Thoracic aorta (tissue), 2 donors: ENCODE measurements at regions not wholly inside any gene's neighbourhood (a gene's known extent, or its start where the extent isn't known, plus 50 kb on each side); places are given as distances from the start of the nearest gene placed in this dataset.

Experiments used
- ATAC-seq: fragments of 150-250 bp; one replicate; pipeline ENCODE4 v1.8.0; 2017; ENCODE audit warnings: low read depth; ENCODE audit not compliant: insufficient number of reproducible peaks, low FRiP score
- DNase-seq: peaks from one replicate; pipeline ENCODE4 v3.0.0-alpha.2; 2020; ENCODE audit warnings: low spot score
- H3K27ac ChIP-seq, 2 donors: fragments of 200-600 bp; sonication (generic); 1 replicate in 1 of 2; 2 replicates in 1 of 2; pipeline ENCODE4 v1.5.1; 2016; ENCODE audit warnings: mild to moderate bottlenecking in 2 of 2, moderate library complexity in 2 of 2
- H3K27me3 ChIP-seq: fragments of 200-600 bp; sonication (generic); replicated peaks from 2 replicates; pipeline ENCODE4 v1.6.0; 2016; ENCODE audit warnings: mild to moderate bottlenecking; ENCODE audit not compliant: insufficient read depth
- H3K36me3 ChIP-seq: fragments of 200-600 bp; sonication (generic); one replicate; pipeline ENCODE4 v1.5.1; 2016
- H3K4me1 ChIP-seq, 2 donors: fragments of 200-600 bp; sonication (generic); 1 replicate in 1 of 2; 2 replicates in 1 of 2; pipeline versions ENCODE4 v1.5.1 to v1.6.0; 2016; ENCODE audit warnings: low read depth in 2 of 2, mild to moderate bottlenecking in 1 of 2; ENCODE audit not compliant: control insufficient read depth in 1 of 2
- H3K4me3 ChIP-seq: fragments of 200-600 bp; sonication (generic); 2 replicates; pipeline ENCODE4 v1.5.1; 2016; ENCODE audit warnings: mild to moderate bottlenecking
- H3K9me3 ChIP-seq: fragments of 200-600 bp; sonication (generic); 2 replicates; pipeline ENCODE4 v1.5.1; 2016
- TF ChIP-seq, protein P1 (sequence below): fragments of 200-600 bp; sonication (generic); IDR thresholded peaks from one replicate; pipeline ENCODE4 v1.5.1; 2019; ENCODE audit warnings: antibody characterized with exemption

DNA sequence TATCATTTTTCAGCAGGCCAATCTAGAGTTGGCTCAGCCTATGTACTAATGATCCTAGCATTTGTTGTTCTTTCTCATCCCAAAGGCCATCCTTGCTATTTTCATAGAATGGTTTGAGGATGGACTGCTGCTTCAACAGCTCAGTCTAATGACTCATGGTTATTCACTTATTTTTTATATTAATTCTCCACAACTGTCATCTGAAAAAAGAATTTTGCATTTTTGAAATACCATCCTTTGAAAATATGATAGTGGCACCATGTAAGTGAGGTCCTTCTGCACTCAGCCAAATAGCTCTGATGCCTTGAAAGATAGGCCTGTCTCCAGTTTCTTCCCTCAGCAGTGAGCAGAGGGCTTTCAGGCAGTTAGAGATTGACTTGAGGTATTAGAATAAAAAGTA lies 377.5 kb downstream of the LMO4 start:
- no peaks in the 10 kb centered on the region for H3K4me1 ChIP-seq
- no peak for DNase-seq
- ATAC-seq: no peak
- H3K27me3 ChIP-seq: no peaks in the 10 kb centered on the region
- no peaks in the 10 kb centered on the region for H3K36me3 ChIP-seq
- TF ChIP-seq, protein P1, sequence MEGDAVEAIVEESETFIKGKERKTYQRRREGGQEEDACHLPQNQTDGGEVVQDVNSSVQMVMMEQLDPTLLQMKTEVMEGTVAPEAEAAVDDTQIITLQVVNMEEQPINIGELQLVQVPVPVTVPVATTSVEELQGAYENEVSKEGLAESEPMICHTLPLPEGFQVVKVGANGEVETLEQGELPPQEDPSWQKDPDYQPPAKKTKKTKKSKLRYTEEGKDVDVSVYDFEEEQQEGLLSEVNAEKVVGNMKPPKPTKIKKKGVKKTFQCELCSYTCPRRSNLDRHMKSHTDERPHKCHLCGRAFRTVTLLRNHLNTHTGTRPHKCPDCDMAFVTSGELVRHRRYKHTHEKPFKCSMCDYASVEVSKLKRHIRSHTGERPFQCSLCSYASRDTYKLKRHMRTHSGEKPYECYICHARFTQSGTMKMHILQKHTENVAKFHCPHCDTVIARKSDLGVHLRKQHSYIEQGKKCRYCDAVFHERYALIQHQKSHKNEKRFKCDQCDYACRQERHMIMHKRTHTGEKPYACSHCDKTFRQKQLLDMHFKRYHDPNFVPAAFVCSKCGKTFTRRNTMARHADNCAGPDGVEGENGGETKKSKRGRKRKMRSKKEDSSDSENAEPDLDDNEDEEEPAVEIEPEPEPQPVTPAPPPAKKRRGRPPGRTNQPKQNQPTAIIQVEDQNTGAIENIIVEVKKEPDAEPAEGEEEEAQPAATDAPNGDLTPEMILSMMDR: no peak
- peaks cover 13% of the 10 kb centered on the region for H3K9me3 ChIP-seq
- H3K27ac ChIP-seq: no peak overlapping the region
- H3K4me3 ChIP-seq: no peak overlapping the region

DNA sequence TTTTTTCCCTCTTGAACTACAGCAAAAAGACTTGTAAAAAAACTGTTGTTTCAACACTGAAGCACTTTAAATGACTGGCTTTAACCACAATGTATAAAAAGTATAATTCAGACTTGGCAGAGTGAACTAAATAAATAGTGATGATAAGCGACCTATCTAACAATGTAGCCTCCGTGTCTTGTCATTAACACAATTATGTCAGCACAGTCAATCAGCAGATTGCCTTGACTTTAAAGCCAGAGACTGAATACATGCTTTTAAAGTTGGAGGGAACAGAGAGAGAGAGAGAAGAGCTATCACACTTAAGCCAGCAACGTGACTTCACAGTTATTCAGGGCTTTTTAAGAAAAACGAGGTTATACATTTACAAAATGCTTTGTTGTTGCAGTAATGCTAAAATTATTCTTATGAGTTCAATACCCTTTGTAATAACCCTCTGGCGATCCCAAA lies 378.1 kb downstream of the LMO4 start:
- H3K27ac ChIP-seq: no peak overlapping the region
- H3K9me3 ChIP-seq: peaks cover 12% of the 10 kb centered on the region
- DNase-seq: no peak
- H3K27me3 ChIP-seq: no peaks in the 10 kb centered on the region
- no peaks in the 10 kb centered on the region for H3K4me1 ChIP-seq
- TF ChIP-seq, protein P1: no peak
- no peak overlapping the region for H3K4me3 ChIP-seq
- ATAC-seq: no peak
- H3K36me3 ChIP-seq: no peaks in the 10 kb centered on the region

DNA sequence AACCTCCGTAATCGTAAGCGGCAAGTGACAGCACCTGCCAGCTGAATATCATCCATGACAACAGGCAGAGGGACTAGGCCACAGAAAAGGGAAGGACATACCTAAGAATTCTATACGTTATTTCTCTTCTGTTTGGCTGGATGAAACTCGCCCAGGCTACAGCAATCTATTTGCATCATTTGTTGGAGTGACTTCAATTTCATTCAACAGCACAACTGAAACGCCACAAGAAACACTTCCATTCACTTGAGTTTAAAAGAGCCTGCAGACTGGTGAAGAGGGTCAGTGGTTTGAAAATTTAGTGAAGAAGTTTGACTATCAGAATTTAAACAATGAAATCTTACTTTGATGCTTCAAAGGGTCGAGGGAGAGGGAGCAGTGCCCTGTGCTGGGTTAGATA lies 378.7 kb downstream of the LMO4 start:
- Histone ChIP-seq H3K27me3 (no peaks in the 10 kb centered on the region), H3K9me3 (peaks cover 6% of the 10 kb centered on the region), H3K4me3 (no peak overlapping the region), H3K4me1 (no peaks in the 10 kb centered on the region), H3K27ac (no peak overlapping the region), H3K36me3 (no peaks in the 10 kb centered on the region)
- TF ChIP-seq, protein P1: no peak
- ATAC-seq: no peak
- DNase-seq: no peak

DNA sequence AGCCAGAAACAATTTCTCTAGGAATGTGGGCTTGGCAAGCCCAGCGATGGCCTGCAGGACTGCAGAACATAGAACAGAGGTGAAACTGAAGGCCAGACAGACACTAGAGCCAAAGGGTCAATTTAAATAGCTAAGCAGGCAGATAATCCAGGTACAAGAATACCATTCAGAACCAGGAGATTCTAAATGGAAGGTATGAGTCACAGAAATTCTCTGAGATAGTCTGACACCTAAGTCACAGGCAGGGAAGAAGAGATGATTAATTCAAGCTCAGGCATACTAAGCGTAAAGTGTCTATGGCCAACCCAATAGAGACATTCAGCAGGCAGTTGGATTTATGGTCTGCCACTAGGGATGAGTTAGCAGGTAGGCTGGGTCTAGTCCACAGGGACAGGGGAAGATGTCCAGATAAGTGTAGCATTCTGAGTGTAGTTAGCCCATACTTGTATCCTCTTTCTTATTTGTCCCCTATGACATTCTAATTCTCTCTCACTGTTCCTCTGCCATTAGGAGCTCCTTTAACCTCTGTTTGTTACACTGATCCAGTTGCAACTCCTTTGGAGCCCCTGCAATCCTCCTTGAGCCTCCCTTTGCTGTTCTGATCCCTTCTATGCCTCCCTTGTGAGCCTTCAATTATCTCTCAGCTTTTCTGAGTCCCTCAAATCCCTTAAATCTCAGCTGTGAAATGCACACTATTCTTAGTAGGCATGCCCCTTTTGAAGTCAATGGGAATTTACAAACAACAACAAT lies 383.8 kb downstream of the LMO4 start:
- Histone ChIP-seq H3K4me3 (no peak overlapping the region), H3K4me1 (no peaks in the 10 kb centered on the region), H3K36me3 (no peaks in the 10 kb centered on the region), H3K27me3 (no peaks in the 10 kb centered on the region), H3K9me3 (no peaks in the 10 kb centered on the region), H3K27ac (no peak overlapping the region)
- ATAC-seq (no peak), DNase-seq (no peak)
- TF ChIP-seq, protein P1: no peak

DNA sequence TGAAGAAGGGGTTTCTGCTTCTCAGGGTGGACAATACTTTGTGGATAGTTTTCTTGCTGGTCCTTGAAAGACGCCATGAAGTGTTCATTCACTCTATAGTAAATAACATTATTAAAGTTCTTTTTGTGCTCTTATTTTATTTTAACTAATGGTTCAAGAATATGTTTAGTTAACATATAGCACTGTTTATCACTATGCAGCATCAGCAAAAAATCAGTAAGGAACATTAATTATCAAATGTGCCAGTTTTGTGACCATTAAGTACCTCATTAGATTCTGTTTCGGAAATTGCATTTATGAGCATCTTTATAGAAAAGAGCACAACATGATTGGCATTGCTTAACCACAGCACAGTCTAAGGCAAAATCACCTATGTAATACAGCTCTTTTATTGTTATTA lies 385.6 kb downstream of the LMO4 start:
- H3K9me3 ChIP-seq: no peaks in the 10 kb centered on the region
- no peak for ATAC-seq
- TF ChIP-seq, protein P1: no peak
- no peaks in the 10 kb centered on the region for H3K27me3 ChIP-seq
- H3K36me3 ChIP-seq: no peaks in the 10 kb centered on the region
- DNase-seq: no peak
- no peak overlapping the region for H3K4me3 ChIP-seq
- H3K4me1 ChIP-seq: no peaks in the 10 kb centered on the region
- H3K27ac ChIP-seq: no peak overlapping the region
